ENCODE measurements at regions not wholly inside any gene's neighbourhood (a gene's known extent, or its start where the extent isn't known, plus 50 kb on each side); places are given as distances from the start of the nearest gene placed in this dataset.

DNA sequence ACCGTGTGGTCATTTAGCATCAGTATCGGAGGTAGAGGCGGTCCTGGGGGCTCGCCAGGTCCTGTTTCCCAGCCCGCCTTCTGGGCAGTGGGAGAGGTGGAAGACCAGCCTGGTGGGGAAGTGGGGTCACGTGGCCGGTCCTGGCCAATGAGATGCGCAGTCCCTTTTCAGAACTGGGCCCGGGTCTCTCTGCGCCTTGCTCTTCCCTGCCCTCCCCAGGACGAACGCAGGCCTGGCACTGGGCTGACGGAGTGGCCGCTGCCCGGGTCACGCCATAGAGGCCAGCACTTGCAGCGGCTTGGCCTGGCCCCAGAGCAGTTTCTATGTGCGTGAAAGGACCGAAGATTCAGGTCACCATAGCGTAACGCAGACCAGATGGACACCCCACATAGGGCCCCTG is 97.6 kb downstream of the OLFM1 start:
- intact Hi-C loops (cut with micrococcal nuclease; ENCODE audit: unreplicated experiment), result no loop called here
- POLR2A ChIA-PET, result no interaction called here
- no peak overlapping the region for H3K27ac Mint-ChIP-seq (ENCODE audit: unreplicated experiment)

GRCh38 chr9:135186248-135187164 is 99.0 kb downstream of the OLFM1 start:
- H3K27ac Mint-ChIP-seq (ENCODE audit: unreplicated experiment), result no peak overlapping the region
- H3K4me1 Mint-ChIP-seq (ENCODE audit: low read depth, unreplicated experiment), result no peaks in the 10 kb centered on the region
- TF ChIP-seq CTCF (IDR thresholded peaks at IDR 0.05; ENCODE audit: insufficient read depth in 1 of 2, low read depth in 1 of 2, low read length in 1 of 2, severe bottlenecking in 1 of 2, unreplicated experiment in 1 of 2), result no peak
- H3K4me3 Mint-ChIP-seq (ENCODE audit: unreplicated experiment), result no peak overlapping the region
- Histone ChIP-seq H3K4me1 (no peaks in the 10 kb centered on the region), H3K4me3 (ENCODE audit: low read depth, low read length) (no peak overlapping the region), H3K27me3 (replicated peaks; ENCODE audit: control insufficient read depth, insufficient read depth, low read length) (no peaks in the 10 kb centered on the region; the same call in 1 of the 2 replicates), H3K9me3 (no peaks in the 10 kb centered on the region), H3K36me3 (ENCODE audit: control insufficient read depth, insufficient read depth, low read length) (no peaks in the 10 kb centered on the region)
- DNase-seq, result no peak
- BruUV-seq (replicated peaks), result no TSS peak
- H3K9me3 Mint-ChIP-seq (ENCODE audit: unreplicated experiment), result no peaks in the 10 kb centered on the region
- POLR2A ChIA-PET, result no interaction called here
- intact Hi-C loops (cut with micrococcal nuclease; ENCODE audit: unreplicated experiment), result no loop called here
- H3K27me3 Mint-ChIP-seq (ENCODE audit: insufficient read depth, unreplicated experiment), result peaks cover 25% of the 10 kb centered on the region
- CTCF ChIA-PET, result no interaction called here
- H3K36me3 Mint-ChIP-seq (ENCODE audit: insufficient read depth, unreplicated experiment), result no peaks in the 10 kb centered on the region

More for the DNA sequence above, 97.6 kb downstream of the OLFM1 start:
- TF ChIP-seq CTCF (IDR thresholded peaks at IDR 0.05; ENCODE audit: insufficient read depth in 1 of 2, low read depth in 1 of 2, low read length in 1 of 2, severe bottlenecking in 1 of 2, unreplicated experiment in 1 of 2), result no peak
- no peaks in the 10 kb centered on the region for H3K4me1 Mint-ChIP-seq (ENCODE audit: low read depth, unreplicated experiment)
- CTCF ChIA-PET, result no interaction called here
- H3K4me1 ChIP-seq, result no peaks in the 10 kb centered on the region
- no peak overlapping the region for H3K4me3 ChIP-seq (ENCODE audit: low read depth, low read length)
- no peak for DNase-seq
- no TSS peak for BruUV-seq (replicated peaks)
- H3K36me3 ChIP-seq (ENCODE audit: control insufficient read depth, insufficient read depth, low read length), result no peaks in the 10 kb centered on the region
- H3K36me3 Mint-ChIP-seq (ENCODE audit: insufficient read depth, unreplicated experiment), result no peaks in the 10 kb centered on the region
- peaks cover 22% of the 10 kb centered on the region for H3K27me3 Mint-ChIP-seq (ENCODE audit: insufficient read depth, unreplicated experiment)
- no peaks in the 10 kb centered on the region for H3K9me3 Mint-ChIP-seq (ENCODE audit: unreplicated experiment)
- no peaks in the 10 kb centered on the region; the same call in 1 of the 2 replicates for H3K27me3 ChIP-seq (replicated peaks; ENCODE audit: control insufficient read depth, insufficient read depth, low read length)
- no peaks in the 10 kb centered on the region for H3K9me3 ChIP-seq
- H3K4me3 Mint-ChIP-seq (ENCODE audit: unreplicated experiment), result no peak overlapping the region

GRCh38 chr9:135187365-135187764 is 99.9 kb downstream of the OLFM1 start:
- no peaks in the 10 kb centered on the region for H3K4me1 ChIP-seq

More at GRCh38 chr9:135187365-135187764, 99.9 kb downstream of the OLFM1 start:
- H3K9me3 Mint-ChIP-seq (ENCODE audit: unreplicated experiment), result no peaks in the 10 kb centered on the region
- H3K4me1 Mint-ChIP-seq (ENCODE audit: low read depth, unreplicated experiment), result no peaks in the 10 kb centered on the region
- no peaks in the 10 kb centered on the region for H3K9me3 ChIP-seq
- no peak for DNase-seq
- H3K27ac Mint-ChIP-seq (ENCODE audit: unreplicated experiment), result no peak overlapping the region
- no peaks in the 10 kb centered on the region for H3K36me3 Mint-ChIP-seq (ENCODE audit: insufficient read depth, unreplicated experiment)
- no peak overlapping the region for H3K4me3 ChIP-seq (ENCODE audit: low read depth, low read length)
- peaks cover 23% of the 10 kb centered on the region for H3K27me3 Mint-ChIP-seq (ENCODE audit: insufficient read depth, unreplicated experiment)
- H3K36me3 ChIP-seq (ENCODE audit: control insufficient read depth, insufficient read depth, low read length), result no peaks in the 10 kb centered on the region
- POLR2A ChIA-PET, result no interaction called here
- no peaks in the 10 kb centered on the region; the same call in 1 of the 2 replicates for H3K27me3 ChIP-seq (replicated peaks; ENCODE audit: control insufficient read depth, insufficient read depth, low read length)
- intact Hi-C loops (cut with micrococcal nuclease; ENCODE audit: unreplicated experiment), result no loop called here
- H3K4me3 Mint-ChIP-seq (ENCODE audit: unreplicated experiment), result no peak overlapping the region
- TF ChIP-seq CTCF (IDR thresholded peaks at IDR 0.05; ENCODE audit: insufficient read depth in 1 of 2, low read depth in 1 of 2, low read length in 1 of 2, severe bottlenecking in 1 of 2, unreplicated experiment in 1 of 2), result no peak
- CTCF ChIA-PET, result no interaction called here
- BruUV-seq (replicated peaks), result no TSS peak

Data from Caco-2 (cell line).